H9 (cell line): ENCODE measurements at regions not wholly inside any gene's neighbourhood (a gene's known extent, or its start where the extent isn't known, plus 50 kb on each side); places are given as distances from the start of the nearest gene placed in this dataset.

Experiments used
- DNase-seq: peaks from one replicate; pipeline ENCODE4 v3.0.0-alpha.2; 2017
- H2AFZ ChIP-seq: one replicate; pipeline ENCODE4 v1.6.1; 2013; ENCODE audit warnings: mild to moderate bottlenecking, low read length, control low read depth, moderate library complexity
- H2AK5ac ChIP-seq: 2 replicates; pipeline ENCODE4 v1.6.1; 2013; ENCODE audit warnings: low read length, control low read depth, mixed read lengths; ENCODE audit not compliant: insufficient read length
- H2BK120ac ChIP-seq: one replicate; pipeline ENCODE4 v1.6.1; 2013; ENCODE audit warnings: low read depth, mild to moderate bottlenecking, low read length, control low read depth, inconsistent platforms; ENCODE audit not compliant: poor library complexity, severe bottlenecking
- H2BK12ac ChIP-seq: 2 replicates; pipeline ENCODE4 v1.6.1; 2013; ENCODE audit warnings: low read length, control low read depth, mixed read lengths, low read depth; ENCODE audit not compliant: insufficient read length
- H2BK15ac ChIP-seq: 2 replicates; pipeline ENCODE4 v1.6.1; 2013; ENCODE audit warnings: low read depth, low read length, control low read depth
- H2BK20ac ChIP-seq: one replicate; pipeline ENCODE4 v1.6.1; 2013; ENCODE audit warnings: low read depth, mild to moderate bottlenecking, low read length, control low read depth, inconsistent platforms; ENCODE audit not compliant: poor library complexity, severe bottlenecking
- H2BK5ac ChIP-seq: 2 replicates; pipeline ENCODE4 v1.6.1; 2013; ENCODE audit warnings: low read length, control low read depth, mixed read lengths; ENCODE audit not compliant: insufficient read length
- H3K14ac ChIP-seq: 2 replicates; pipeline ENCODE4 v1.6.1; 2013; ENCODE audit warnings: low read length, control low read depth; ENCODE audit not compliant: insufficient read depth
- H3K18ac ChIP-seq: 2 replicates; pipeline ENCODE4 v1.6.1; 2013; ENCODE audit warnings: low read depth, mild to moderate bottlenecking, mixed read lengths, low read length, control low read depth; ENCODE audit not compliant: insufficient read length
- H3K23ac ChIP-seq: 2 replicates; pipeline ENCODE4 v1.6.1; 2013; ENCODE audit warnings: low read length, control low read depth, mixed read lengths, low read depth; ENCODE audit not compliant: insufficient read length
- H3K23me2 ChIP-seq: 2 replicates; pipeline ENCODE4 v1.6.1; 2013; ENCODE audit warnings: low read depth, mild to moderate bottlenecking, mixed read lengths, low read length, control low read depth; ENCODE audit not compliant: insufficient read length, poor library complexity, severe bottlenecking
- H3K27ac ChIP-seq: 2 replicates; pipeline ENCODE4 v1.5.1; 2013; ENCODE audit warnings: low read length, control low read depth, mixed read lengths, low read depth; ENCODE audit not compliant: insufficient read length
- H3K27me3 ChIP-seq: 2 replicates; pipeline ENCODE4 v1.6.1; 2013; ENCODE audit warnings: low read length, control low read depth, inconsistent platforms; ENCODE audit not compliant: insufficient read depth
- H3K4ac ChIP-seq: 2 replicates; pipeline ENCODE4 v1.6.1; 2013; ENCODE audit warnings: low read depth, mild to moderate bottlenecking, control low read depth, inconsistent platforms, low read length, moderate library complexity
- H3K4me1 ChIP-seq: 2 replicates; pipeline ENCODE4 v1.6.1; 2013; ENCODE audit warnings: low read length, control low read depth, inconsistent platforms; ENCODE audit not compliant: insufficient read depth
- H3K4me2 ChIP-seq: 2 replicates; pipeline ENCODE4 v1.6.1; 2013; ENCODE audit warnings: low read length, control low read depth, mixed read lengths; ENCODE audit not compliant: insufficient read length, insufficient read depth
- H3K56ac ChIP-seq: 2 replicates; pipeline ENCODE4 v1.6.1; 2013; ENCODE audit warnings: low read depth, mild to moderate bottlenecking, mixed read lengths, low read length, control low read depth; ENCODE audit not compliant: insufficient read length
- H3K79me1 ChIP-seq: 2 replicates; pipeline ENCODE4 v1.6.1; 2013; ENCODE audit warnings: low read depth, mild to moderate bottlenecking, moderate library complexity, low read length, control low read depth, inconsistent platforms; ENCODE audit not compliant: insufficient read depth, poor library complexity, severe bottlenecking
- H3K79me2 ChIP-seq: 2 replicates; pipeline ENCODE4 v1.6.1; 2013; ENCODE audit warnings: low read length, control low read depth, inconsistent platforms; ENCODE audit not compliant: insufficient read depth
- H3K9ac ChIP-seq: 2 replicates; pipeline ENCODE4 v1.6.1; 2013; ENCODE audit warnings: low read length, control low read depth, mixed read lengths; ENCODE audit not compliant: insufficient read length; ENCODE audit errors: extremely low read depth
- H3K9me3 ChIP-seq: one replicate; pipeline ENCODE4 v1.6.1; 2013; ENCODE audit warnings: low read depth, low read length, inconsistent platforms; ENCODE audit not compliant: control insufficient read depth
- H3T11ph ChIP-seq: one replicate; pipeline ENCODE4 v1.6.1; 2013; ENCODE audit warnings: mild to moderate bottlenecking, low read length, control low read depth, inconsistent platforms
- H4K20me1 ChIP-seq: one replicate; pipeline ENCODE4 v1.6.1; 2013; ENCODE audit not compliant: control insufficient read depth, insufficient read length, insufficient read depth
- H4K5ac ChIP-seq: 2 replicates; pipeline ENCODE4 v1.6.1; 2013; ENCODE audit warnings: low read depth, mild to moderate bottlenecking, mixed read lengths, low read length, control low read depth; ENCODE audit not compliant: insufficient read length
- H4K8ac ChIP-seq: replicated peaks from 2 replicates; pipeline ENCODE4 v1.6.1; 2013; ENCODE audit warnings: low read length, control low read depth, mixed read lengths, low read depth; ENCODE audit not compliant: insufficient read length
- H4K91ac ChIP-seq: 2 replicates; pipeline ENCODE4 v1.6.1; 2013; ENCODE audit warnings: low read depth, mild to moderate bottlenecking, moderate library complexity, mixed read lengths, low read length, control low read depth; ENCODE audit not compliant: insufficient read length
- H3K27ac Mint-ChIP-seq, 3 experiments: 2 replicates in 2 of 3; 3 replicates in 1 of 3; pipeline ENCODE4 v1.8.0; 2020 to 2021; ENCODE audit warnings: mixed read lengths in 3 of 3, mild to moderate bottlenecking in 1 of 3, moderate library complexity in 1 of 3
- H3K27me3 Mint-ChIP-seq: 2 replicates; pipeline ENCODE4 v1.8.0; 2021; ENCODE audit warnings: low read depth, mild to moderate bottlenecking, moderate library complexity, mixed read lengths
- H3K36me3 Mint-ChIP-seq, 3 experiments: 2 replicates in 2 of 3; 3 replicates in 1 of 3; pipeline ENCODE4 v1.8.0; 2020 to 2021; ENCODE audit warnings: low read depth in 3 of 3, mixed read lengths in 3 of 3; ENCODE audit not compliant: insufficient read depth in 1 of 3
- H3K4me1 Mint-ChIP-seq, 2 experiments: 2 replicates each; pipeline ENCODE4 v1.8.0; 2020; ENCODE audit warnings: mixed read lengths in 2 of 2
- H3K4me3 Mint-ChIP-seq, 2 experiments: 2 replicates in 1 of 2; 3 replicates in 1 of 2; pipeline ENCODE4 v1.8.0; 2020 to 2021; ENCODE audit warnings: mild to moderate bottlenecking in 2 of 2, mixed read lengths in 2 of 2, moderate library complexity in 1 of 2
- H3K9me3 Mint-ChIP-seq, 2 experiments: 2 replicates in 1 of 2; 3 replicates in 1 of 2; pipeline ENCODE4 v1.8.0; 2020; ENCODE audit warnings: mild to moderate bottlenecking in 2 of 2, mixed read lengths in 2 of 2, moderate library complexity in 1 of 2
- CTCF ChIP-seq: fragments of 200-600 bp; sonication (generic); conservative IDR thresholded peaks from 3 replicates; pipeline ENCODE4 v1.8.0; 2021; ENCODE audit warnings: antibody characterized with exemption, mild to moderate bottlenecking

GRCh38 chr1:68799096-68799495 is 302.2 kb upstream of the DEPDC1 start:
- no peak overlapping the region for H3K27ac Mint-ChIP-seq
- no peak overlapping the region for H3K4ac ChIP-seq
- no peaks in the 10 kb centered on the region for H3K9me3 Mint-ChIP-seq
- H3K14ac ChIP-seq = no peak overlapping the region
- no peak overlapping the region for H3K4me3 Mint-ChIP-seq
- no peak overlapping the region for H2BK12ac ChIP-seq
- H4K8ac ChIP-seq = no peak overlapping the region
- no peak overlapping the region for H2BK20ac ChIP-seq
- no peak overlapping the region for H3K56ac ChIP-seq
- H3K4me1 ChIP-seq = no peaks in the 10 kb centered on the region
- no peak overlapping the region for H4K91ac ChIP-seq
- H2BK5ac ChIP-seq = no peak overlapping the region
- no peak overlapping the region for H3K18ac ChIP-seq
- no peaks in the 10 kb centered on the region for H3K27me3 Mint-ChIP-seq
- H3K79me2 ChIP-seq = no peaks in the 10 kb centered on the region
- H3K27ac ChIP-seq = no peak overlapping the region
- DNase-seq = no peak
- H3K27me3 ChIP-seq = no peaks in the 10 kb centered on the region
- no peak overlapping the region for H2AFZ ChIP-seq
- H3K36me3 Mint-ChIP-seq = no peaks in the 10 kb centered on the region
- no peaks in the 10 kb centered on the region for H3K9me3 ChIP-seq
- no peak overlapping the region for H2BK120ac ChIP-seq
- H3K23me2 ChIP-seq = no peaks in the 10 kb centered on the region
- no peak for TF ChIP-seq CTCF
- H3K4me1 Mint-ChIP-seq = no peaks in the 10 kb centered on the region
- no peaks in the 10 kb centered on the region for H3K79me1 ChIP-seq
- no peak overlapping the region for H2BK15ac ChIP-seq
- H2AK5ac ChIP-seq = no peak overlapping the region
- no peak overlapping the region for H3K23ac ChIP-seq
- H4K20me1 ChIP-seq = no peaks in the 10 kb centered on the region
- H3K9ac ChIP-seq = no peak overlapping the region
- H4K5ac ChIP-seq = no peak overlapping the region
- H3K4me2 ChIP-seq = no peak overlapping the region
- no peak overlapping the region for H3T11ph ChIP-seq
